Stimulated activated CD4-positive, alpha-beta T cell treated with anti-CD3 and anti-CD28 coated beads, Interleukin-4, amount 100 ng/mL, for 4 hours (primary cell): ENCODE measurements at regions not wholly inside any gene's neighbourhood (a gene's known extent, or its start where the extent isn't known, plus 50 kb on each side); places are given as distances from the start of the nearest gene placed in this dataset.

Experiments
- DNase-seq, 2 experiments: peaks; one replicate each; pipeline ENCODE4 v3.0.0-alpha.2; 2020

DNA sequence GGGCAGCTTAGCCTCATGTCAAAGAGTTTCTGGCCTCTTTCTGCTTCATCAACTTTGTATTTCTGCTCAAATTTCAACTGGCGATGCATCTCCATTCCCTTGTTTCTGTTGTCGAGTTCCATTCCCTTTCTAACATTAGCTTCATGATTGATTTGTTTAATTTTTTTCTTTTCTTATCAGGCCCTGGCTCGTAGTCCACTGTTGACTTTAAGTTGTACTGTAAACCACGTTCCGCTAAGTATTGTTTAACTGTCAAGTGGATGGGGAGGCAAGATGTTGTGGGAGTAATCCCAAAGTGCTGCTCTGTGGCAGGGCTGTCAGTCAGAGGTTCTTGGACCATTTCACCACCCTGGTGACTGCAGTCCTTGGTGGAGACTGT is 309.1 kb downstream of the PSAT1 start:
- no peak for DNase-seq

DNA sequence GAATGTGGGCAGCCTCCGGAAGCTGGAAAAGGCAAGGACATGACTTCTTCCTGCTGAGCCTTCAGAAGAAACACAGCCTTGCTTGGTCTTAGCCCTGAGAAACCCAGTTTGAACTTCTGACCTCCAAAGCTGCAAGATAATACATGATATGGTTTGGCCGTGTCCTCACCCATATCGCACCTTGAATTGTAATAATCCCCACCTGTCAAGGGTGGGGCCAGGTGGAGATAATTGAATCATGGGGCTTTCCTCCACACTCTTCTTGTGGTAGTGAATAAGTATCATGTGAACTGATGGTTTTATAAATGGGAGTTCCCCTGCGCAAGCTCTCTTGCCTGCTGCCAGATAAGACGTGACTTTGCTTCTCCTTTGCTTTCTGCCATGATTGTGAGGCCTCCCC is 310.9 kb downstream of the PSAT1 start:
- DNase-seq: no peak

DNA sequence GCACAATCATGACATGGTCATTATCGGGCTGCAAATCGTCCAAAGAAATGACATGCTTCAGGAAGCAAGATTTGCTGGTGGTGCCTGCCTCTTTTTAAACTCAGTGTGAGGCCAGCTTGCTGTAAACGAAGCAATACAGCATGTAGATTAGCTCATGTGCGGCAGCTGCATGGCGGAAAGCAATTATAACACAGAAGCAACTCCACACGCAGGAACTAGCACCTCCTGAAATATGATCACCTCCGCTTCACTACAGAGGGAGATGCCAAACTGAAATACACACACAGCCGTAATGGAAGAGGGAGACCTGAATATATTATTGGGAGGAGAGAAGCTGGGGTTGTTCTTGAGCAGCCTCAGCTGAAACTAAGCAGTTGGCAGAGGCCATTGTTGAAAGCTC is 312.5 kb downstream of the PSAT1 start:
- DNase-seq: no peak

DNA sequence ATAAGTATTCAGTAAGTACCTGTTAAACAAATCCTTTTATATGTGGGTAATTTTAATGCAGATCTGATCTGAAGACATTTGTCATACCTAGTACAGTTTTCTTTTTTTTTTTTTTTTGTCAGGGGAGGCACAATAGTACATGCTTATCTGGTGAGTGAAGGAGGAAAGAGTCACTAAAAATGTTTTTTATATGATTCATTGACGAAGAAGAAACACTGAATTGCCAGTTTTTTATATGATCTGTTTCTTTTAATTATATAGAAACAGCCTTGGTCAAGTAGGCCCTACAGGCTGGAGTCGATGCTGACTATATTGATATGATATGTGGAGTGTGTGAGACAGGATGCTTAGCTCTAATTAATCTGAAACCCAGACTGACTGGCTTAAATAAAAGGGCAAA is 315.2 kb downstream of the PSAT1 start:
- no peak for DNase-seq

DNA sequence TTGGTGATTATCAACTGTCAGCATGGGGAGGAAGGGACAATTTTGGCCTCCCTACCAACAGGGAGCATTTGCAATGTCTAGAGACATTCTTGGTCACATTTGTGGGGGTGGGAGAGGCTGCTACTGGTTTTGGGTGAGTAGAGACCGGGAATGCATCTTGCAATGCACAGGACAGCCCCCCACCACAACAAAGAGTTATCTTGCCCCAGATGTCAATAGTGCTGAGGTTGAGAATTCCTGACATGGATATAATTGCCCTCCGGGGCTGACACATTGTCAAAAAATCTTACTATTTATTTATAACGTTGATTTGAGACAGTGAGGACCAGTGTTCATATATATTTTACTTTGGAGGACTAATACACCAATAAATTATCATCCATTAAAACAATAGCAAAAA is 316.1 kb downstream of the PSAT1 start:
- DNase-seq: no peak

DNA sequence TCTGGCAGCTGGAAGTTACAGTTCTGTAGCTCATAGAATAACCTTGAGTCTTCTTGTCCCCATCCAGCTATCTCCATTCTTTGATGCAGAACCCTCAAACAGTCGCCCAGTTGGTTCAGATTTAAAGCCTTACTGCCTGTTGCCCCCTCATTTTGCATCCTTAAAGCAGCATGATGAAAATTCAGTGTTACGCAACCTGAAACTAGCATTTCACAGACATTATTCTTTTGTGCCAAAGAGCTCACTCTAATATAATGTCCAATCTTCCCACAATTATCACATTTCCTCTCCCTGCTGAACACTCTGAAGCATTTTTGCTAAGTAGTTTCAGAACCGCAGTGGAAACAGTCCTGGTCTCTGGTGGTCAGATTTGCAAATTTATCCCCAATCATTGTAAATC is 318.0 kb downstream of the PSAT1 start:
- DNase-seq: no peak

DNA sequence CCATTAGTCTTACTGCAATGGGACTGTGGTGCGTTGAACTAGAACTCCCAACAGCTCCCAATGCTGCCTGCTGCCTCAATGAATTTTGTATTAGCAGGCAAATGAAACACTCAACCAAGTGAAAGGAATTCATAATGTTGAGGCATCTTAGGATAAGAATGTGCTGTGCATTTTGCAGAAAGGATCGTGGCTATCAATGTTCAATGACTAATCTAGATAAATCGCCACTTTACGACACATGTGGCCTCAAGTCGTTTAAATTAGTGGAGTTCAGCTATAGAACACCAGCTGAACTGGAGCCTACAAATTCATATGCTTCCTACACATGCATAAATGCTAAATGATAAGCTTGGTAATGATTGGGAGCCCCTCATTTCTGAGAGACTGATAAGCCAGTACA is 318.4 kb downstream of the PSAT1 start:
- no peak for DNase-seq

DNA sequence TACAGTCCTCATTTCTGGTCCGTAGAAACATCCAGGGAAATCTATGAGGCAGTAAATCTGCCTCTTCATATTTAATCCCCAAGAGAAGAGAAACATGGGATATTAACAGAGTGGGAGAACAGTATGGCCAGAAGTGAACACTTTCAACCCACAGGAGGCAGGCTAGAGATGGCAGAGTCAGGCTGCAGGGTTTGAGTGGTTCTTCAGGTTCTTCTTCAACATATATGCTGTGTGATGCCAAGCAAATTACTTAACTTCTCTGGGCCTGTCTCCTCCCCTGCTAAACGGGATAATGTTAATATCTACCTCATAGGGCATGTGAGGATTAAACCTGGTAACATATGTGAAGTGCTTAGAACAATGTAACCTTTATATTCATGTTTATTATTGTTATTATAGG is 321.8 kb downstream of the PSAT1 start:
- no peak for DNase-seq

DNA sequence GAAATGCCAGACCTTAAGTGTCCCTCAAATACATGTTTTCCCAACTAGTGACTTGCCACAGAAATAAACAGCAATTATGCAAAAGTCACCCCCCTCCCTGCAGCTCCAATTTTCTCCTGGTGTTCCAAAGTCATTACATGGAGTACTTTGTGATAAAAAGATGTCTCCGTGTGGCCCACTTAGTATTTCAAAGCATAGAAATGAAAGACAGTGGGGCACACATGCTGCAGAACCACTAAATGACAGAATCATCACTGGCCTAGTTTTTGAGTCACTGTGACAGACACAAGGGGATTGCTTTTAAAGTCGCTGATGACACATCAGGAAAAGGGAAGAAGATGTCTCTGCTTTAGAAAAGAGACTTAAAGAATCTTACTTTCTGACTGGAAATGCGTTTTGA is 323.4 kb downstream of the PSAT1 start:
- DNase-seq: no peak

DNA sequence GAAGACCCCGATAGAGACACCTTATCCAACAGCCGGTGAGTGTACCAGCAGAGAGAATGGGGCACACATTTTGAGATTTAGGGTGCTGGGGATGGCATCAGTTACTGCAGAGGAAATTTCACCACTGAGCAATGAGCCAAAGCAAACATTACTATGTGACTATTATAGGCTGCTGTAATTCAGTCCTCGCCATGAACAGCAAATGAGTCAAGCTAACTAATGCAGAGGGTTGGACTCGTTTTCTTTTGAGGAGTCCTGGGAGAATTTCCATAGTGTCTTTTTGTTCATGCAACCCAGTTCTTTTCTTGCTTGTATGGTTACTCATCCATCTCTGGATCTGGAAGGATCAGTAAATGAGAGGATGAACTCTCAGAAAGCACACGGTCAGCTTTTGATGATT is 323.8 kb downstream of the PSAT1 start:
- no peak for DNase-seq

DNA sequence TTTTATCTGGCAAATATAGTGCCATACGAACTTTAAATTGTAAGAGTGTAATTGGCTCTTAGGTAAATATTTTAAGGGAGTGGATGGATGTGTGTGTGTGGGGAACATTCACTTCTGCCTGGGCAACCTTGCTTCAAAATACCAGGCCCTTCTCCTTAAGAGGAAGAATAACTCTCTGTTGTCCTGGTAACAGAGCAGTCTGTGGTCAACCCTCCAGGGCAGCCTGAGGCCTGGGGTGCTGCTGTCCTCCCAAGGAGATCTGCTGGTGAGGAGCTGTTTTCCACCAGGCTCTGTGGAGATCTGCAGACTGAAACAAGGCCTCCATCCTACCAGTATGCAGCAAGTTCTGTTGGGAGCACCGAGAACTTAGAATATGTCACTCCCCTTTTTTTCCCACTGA is 325.2 kb downstream of the PSAT1 start:
- no peak for DNase-seq

DNA sequence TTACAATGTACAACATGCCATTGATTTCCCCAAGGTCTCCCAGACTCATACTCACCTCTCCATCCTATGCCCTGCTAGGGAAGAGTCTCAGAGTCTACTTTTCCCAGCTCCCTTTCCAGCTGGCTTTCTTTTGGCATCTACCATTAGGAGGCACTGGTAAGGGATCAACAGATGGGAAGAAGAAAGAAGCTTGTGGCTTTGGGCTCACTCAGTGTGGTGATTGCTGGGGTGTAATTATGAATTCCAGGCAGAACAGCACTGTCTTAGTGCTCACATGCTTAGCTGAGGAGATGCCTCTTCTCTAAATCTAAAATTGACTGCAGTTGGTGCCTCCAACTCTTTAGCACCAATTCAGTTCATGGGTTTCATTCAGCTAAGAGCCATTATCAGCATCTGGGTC is 330.0 kb downstream of the PSAT1 start:
- no peak for DNase-seq

DNA sequence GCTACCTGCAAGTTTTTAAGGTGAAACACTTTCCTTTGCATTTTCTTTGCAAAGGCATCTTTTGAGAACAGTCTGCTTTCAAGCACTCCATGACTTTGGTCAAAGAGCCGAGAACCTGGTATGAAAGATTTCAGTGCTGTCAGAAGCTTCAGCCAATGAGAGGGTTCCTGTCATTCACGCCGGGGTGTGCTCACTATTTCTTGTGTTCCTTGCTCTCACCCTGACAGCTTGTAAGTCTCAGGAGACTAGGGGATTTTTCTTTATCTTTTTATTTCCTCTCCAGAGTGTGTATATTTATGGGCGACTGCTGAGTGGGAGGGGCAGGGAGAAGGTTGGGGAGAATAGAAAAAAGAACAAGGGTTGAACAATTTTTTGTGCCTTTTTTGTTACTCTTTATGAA is 334.0 kb downstream of the PSAT1 start:
- DNase-seq: no peak

DNA sequence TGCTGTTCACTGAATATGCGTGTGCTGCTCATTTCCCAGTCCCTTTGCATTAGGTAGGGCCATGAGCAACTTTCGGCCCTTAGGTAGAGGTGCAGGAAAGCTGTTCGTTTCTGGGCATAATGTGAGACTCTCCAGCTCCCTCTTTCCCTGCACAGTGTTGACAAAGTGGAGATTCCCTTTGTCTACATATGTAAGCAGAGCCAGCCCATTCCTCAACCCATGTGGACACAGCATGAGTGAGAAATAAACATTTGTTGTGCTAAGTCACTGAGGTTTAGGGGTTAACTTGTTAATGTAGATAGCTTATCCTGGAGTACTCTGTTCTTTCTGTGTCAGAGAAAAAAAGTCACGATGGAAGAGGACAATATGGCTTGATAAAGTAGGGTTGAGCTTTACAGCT is 343.8 kb downstream of the PSAT1 start:
- no peak for DNase-seq

DNA sequence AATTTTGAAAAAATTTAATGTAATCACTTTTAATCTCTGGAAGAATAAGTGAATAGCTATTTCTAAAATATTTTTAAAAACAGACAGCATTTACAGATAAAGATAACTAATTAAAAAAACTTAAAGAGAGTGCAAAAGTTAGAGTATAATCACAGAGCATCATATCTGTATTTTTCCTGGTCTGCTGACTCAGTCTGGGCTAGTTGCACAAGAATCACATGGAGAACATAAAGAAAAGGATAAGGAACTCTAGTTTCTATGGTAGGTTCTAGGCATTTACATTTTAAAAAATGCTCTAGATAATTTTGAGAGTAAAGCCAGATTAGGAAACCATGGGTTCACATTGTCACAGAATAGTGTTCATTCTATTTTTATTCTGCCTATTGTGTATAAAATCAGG is 347.4 kb downstream of the PSAT1 start:
- no peak for DNase-seq

DNA sequence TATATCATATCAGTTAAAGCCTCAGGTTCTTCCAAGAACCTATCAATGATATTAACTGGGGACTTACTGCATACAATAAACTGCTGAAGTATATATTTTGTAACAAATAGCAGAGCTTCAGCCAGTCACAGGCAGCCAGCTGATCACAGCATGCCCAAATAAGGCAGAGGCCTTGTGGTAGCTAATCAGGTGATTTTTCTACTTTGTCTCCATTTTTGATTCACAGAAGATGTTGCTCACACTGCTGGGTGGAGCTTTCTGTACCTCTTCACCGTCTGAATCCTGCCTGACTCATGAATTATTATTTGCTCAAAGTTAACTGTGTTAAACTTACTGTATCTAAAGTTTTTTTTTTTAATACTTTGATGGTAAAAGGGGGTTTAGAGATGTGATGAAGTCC is 357.4 kb downstream of the PSAT1 start:
- DNase-seq: no peak

DNA sequence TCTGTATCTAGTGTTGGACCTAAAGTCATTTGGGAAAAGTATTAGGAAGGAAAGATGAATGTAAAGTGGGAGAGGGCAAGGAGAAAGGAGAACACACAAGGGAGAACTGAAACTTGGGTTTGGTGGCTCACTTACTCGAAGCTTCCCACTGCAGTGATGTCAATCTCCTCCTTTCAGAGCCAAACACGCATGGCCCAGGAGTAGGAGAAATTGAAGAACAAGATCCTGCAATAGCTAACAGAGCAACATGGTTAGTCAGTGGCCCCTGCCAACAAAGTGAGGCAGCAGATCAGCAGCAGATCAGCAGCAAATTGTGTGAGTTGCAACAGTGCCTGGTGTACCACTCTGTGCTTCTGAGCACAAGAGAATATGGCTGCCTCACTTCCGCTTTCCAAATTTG is 366.4 kb downstream of the PSAT1 start:
- DNase-seq: no peak

DNA sequence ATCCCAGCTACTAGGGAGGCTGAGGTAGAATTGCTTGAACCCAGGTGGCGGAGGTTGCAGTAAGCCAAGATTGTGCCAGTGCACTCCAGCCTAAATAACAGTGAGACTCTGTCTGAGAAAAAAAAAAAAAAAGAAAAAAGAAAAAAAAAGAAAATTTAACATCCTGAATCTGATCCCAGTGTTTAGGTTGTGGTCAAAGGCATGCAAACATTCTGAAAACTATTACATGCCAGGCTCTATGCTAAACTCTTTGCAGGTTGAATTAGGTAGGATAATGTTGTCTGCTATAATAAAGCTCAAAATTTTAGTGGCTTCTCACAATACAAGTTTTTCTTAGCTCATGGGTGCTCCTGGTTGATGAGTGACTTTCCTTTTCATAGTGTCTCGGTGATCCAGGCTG is 367.4 kb downstream of the PSAT1 start:
- DNase-seq: no peak

DNA sequence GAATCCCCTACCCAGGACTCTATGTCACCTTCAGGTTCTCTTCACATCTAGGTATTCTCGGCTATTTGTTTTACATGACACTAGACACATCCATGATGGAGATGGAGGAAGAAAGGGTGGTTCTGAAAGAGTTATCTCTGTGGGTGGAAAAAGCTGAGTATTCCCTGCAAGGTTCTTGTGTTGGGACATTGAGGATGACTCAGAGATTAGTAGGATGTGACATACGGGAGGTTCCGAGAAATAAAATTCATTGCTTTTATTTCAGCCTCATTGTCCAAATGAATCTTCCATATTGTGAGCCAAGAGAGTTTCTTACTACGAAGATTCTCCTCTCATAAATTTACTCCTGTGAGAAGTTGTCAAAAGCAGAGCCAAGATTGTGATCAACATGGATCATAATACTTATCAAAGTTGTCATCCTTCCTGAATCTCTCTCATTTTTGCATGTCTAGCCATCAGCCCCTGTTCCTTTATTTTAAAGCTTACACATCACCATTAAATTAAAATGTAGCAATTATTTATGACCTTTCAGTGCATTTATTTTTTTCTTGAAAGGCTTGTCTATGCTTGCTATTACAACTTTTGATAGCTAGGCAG is 370.0 kb downstream of the PSAT1 start:
- DNase-seq: no peak

DNA sequence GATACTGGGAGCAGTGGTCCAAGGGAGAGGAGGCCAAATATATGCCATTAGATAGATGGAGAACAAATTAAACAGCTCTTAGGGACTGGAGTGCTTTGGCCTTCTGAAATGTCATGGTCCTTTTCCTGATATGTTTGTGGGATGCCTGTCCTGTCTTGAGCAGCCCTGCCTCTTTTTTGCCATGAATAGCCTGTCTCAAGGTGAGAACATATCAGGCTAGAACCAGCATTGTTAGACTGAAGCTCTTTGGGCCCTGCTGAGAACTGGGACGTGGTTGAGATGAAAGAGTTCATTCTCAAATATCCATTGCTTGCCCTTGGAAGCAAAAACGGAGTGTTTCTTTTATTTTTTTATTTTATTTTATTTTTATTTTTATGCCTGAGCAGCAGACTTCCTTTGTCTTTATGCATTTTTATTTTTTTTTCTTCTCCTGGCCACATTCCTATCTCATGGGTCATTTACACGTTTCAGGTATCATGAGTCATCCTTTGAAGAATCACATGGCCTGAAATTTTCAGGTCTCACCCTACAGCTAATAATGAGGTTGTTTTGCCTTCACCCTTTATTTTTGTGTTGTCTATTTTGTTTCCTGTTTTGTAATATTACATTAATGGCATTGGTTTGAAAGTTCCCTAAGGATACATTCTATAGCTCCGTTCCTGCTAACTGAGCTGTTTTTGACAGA is 371.4 kb downstream of the PSAT1 start:
- DNase-seq: no peak

DNA sequence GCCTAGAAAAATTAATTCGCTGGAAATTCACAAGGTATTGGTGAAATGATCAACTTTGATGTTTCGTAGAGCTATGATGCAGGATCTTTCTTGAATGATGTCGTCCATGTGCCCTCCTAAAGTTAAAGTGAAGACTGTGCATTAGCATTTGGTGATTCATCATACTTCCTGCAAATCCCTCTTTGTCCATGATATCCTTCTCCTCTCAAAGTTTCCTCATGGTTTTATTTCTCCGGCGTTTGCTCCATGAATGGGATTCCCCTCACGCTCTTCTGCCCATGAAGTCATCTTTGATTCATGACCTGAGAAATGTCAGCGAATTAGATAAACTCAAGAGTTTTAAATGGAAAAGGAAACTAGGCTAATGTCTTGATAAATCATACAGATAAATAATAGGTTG is 372.7 kb downstream of the PSAT1 start:
- DNase-seq: no peak

DNA sequence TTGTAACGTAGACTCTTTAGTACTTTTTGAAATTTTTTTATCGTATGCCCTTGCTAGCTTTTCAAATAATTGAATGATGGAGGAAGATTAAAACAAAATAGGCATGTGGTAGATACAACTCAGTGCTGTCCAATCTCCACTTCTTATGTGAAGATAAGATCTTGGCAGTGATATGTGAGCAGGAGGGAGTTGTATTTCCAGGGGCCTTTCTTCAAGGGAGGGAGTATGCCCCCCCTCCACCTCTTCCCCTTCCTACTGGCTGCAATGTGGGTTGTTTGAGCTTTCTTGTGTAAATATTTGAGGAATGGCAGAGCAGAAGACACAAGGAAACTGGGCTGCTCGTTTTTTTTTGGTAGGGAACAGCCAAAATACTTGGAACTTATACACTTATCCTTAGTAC is 374.9 kb downstream of the PSAT1 start:
- DNase-seq: no peak

DNA sequence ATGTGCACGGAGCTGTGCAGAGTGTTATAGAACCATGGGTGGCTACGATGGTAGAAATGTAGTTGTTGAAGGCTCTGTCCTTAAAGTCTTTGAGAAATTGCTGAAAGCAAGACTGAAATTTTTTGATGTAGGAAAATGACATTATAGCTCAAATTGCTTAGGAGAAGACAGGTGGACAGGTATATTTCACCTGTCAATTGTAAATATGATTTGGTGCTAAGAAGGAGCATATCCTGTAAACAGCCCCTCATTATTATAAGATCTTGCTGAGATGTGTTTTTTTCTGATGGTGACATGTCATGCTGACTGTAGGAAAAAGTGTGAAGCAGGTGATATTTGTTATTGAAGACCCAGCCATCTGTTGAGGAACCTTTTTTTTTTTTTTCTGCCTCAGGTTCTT is 377.9 kb downstream of the PSAT1 start:
- no peak for DNase-seq

DNA sequence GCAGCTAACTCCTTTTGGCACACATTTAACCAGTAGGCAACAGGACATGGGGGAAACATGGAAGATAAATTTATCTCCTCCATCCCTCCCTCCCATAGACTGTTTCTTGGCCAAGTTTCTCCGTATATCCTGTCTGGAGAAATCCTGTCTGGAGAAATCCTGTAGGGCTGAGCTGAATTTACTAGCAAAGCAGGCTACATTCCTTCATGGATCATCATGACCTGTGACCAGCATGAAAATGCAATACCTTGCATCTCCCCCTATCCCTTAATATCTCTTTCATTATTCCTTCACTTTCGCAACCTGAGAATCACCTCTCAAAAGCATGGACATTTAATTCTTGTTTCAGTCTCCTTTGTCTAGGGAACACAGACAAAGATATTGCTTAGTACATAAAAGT is 379.1 kb downstream of the PSAT1 start:
- DNase-seq: no peak

DNA sequence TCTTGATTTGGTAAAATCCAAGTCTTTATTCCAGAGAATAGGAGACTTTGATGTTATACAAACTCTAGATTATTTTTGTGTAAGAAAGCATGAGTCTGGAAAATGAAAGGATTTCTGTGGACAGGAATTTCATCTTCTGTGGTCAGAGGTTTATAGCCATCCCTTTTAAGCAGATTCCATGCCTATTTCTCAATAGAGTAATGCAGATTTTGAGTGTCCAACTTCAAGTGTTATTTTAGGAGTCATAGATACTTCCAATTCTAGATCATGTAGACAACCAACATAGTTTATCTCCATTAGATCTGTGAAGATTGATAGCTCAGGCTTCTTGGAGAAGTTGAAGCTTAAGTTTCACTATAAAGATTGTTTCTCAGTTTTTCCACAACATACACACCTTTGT is 379.7 kb downstream of the PSAT1 start:
- DNase-seq: no peak

DNA sequence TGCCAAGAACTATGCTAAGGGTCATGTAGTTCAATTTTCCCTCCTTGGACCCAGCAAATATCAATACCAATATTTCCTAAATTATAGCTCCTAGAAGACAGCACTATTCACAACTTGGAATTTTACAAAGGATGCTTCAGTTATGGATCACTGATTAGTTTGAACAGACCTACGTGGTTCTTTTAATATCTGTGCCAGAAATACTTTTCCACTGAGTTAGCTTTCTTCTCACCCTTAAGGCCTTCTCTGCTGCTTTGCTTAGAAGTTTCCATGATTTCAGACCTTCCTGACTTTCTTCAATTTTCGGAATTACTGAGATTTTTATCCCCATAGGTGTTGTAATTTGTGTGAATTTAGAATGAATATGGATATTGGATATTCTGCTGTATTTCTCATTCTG is 380.4 kb downstream of the PSAT1 start:
- DNase-seq: no peak
